ENCODE measurements at regions not wholly inside any gene's neighbourhood (a gene's known extent, or its start where the extent isn't known, plus 50 kb on each side); places are given as distances from the start of the nearest gene placed in this dataset.

DNA sequence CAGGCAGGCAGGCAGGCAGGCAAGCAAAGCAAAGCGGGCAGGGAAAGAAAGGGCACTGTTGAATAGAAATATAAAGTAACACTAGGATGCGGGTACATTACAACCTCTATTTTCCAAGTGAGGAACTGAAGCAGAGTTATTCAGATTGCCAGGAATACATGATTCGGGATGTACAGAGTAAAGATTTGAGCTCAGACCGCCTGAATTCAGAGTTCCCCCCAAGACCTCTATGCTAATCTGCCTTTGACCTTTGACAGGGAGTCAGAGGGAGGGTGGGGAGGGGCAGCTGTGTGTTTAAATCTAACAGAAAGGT lies 271.9 kb upstream of the SMIM31 start:
- Histone ChIP-seq H2AK5ac (ENCODE audit: low read depth, low read length) (no peak overlapping the region), H3K23ac (ENCODE audit: insufficient read length) (no peak overlapping the region), H3K4me3 (ENCODE audit: extremely low read depth in 1 of 4, insufficient read depth in 2 of 4, low read depth in 3 of 4, low read length in 4 of 4) (no peak overlapping the region), H3K23me2 (ENCODE audit: low read depth, low read length) (no peaks in the 10 kb centered on the region), H4K20me1 (replicated peaks in 1 of 2; ENCODE audit: control insufficient read depth in 1 of 2, insufficient read depth in 2 of 2, low read length in 2 of 2) (no peaks in the 10 kb centered on the region), H4K5ac (ENCODE audit: insufficient read length, low read depth, low read length) (no peak overlapping the region), H2BK120ac (replicated peaks; ENCODE audit: low read depth, low read length) (no peak overlapping the region), H2BK15ac (ENCODE audit: low read length) (no peak overlapping the region), H3K36me3 (ENCODE audit: control insufficient read depth in 2 of 4, insufficient read depth in 4 of 4, low read length in 3 of 4) (no peaks in the 10 kb centered on the region), H2BK5ac (ENCODE audit: low read depth, low read length) (no peak overlapping the region), H2AFZ (ENCODE audit: low read length) (no peak overlapping the region), H3K27me3 (replicated peaks in 1 of 4; ENCODE audit: control insufficient read depth in 3 of 4, extremely low read depth in 1 of 4, insufficient read depth in 3 of 4, low read length in 3 of 4) (no peaks in the 10 kb centered on the region), H3K79me2 (ENCODE audit: control insufficient read depth in 1 of 2, insufficient read depth in 2 of 2, low read length in 2 of 2) (no peaks in the 10 kb centered on the region), H3K79me1 (ENCODE audit: low read depth, low read length) (no peaks in the 10 kb centered on the region), H3K4me2 (ENCODE audit: insufficient read depth in 1 of 2, low read depth in 2 of 2, low read length in 2 of 2) (no peak overlapping the region), H3K4me1 (replicated peaks in 1 of 4; ENCODE audit: control insufficient read depth in 3 of 4, insufficient read depth in 4 of 4, low read length in 3 of 4) (no peaks in the 10 kb centered on the region), H2BK20ac (ENCODE audit: low read length) (no peak overlapping the region), H4K8ac (ENCODE audit: extremely low read depth, insufficient read depth, low read length) (no peak overlapping the region), H3K14ac (ENCODE audit: insufficient read length) (no peak overlapping the region), H3K27ac (ENCODE audit: low read depth, low read length) (no peak overlapping the region), H3K9ac (replicated peaks in 1 of 4; ENCODE audit: extremely low read depth in 1 of 4, low read depth in 3 of 4, low read length in 3 of 4) (no peak overlapping the region), H2BK12ac (ENCODE audit: low read depth, low read length) (no peak overlapping the region), H3K9me3 (ENCODE audit: insufficient read depth in 2 of 2, low read depth in 1 of 2, low read length in 1 of 2) (no peaks in the 10 kb centered on the region), H3K4ac (replicated peaks; ENCODE audit: insufficient read length, low read depth, low read length) (no peak overlapping the region), H4K91ac (replicated peaks; ENCODE audit: insufficient read length, low read length) (no peak overlapping the region), H3K18ac (ENCODE audit: extremely low read depth, low read length) (no peak overlapping the region), H3K56ac (replicated peaks; ENCODE audit: insufficient read length, low read depth, low read length) (no peak overlapping the region)
- ChIA-PET CTCF (ENCODE audit: partially characterized antibody) (interaction anchor here (1.3 kb wide), 1 partner anchor 250 kb away, joined by 4 read pairs; no protein-coding TSS in a partner anchor), POLR2A (ENCODE audit: partially characterized antibody) (no interaction called here)
- FAIRE-seq = no peak
- DNase-seq (ENCODE audit: low read depth in 1 of 2, low spot score in 2 of 2) = no peak
- TF ChIP-seq SUZ12 (IDR thresholded peaks at IDR 0.05; ENCODE audit: low read length) (no peak), CHD2 (IDR thresholded peaks at IDR 0.05; ENCODE audit: low read length) (no peak), RNF2 (IDR thresholded peaks at IDR 0.05; ENCODE audit: borderline replicate concordance, low read depth, low read length, missing control alignments, poor library complexity, severe bottlenecking) (no peak), TCF12 (IDR thresholded peaks at IDR 0.05; ENCODE audit: low read depth, low read length) (no peak)
- 86% methylated on average over 4 of the region's 4 CpGs; no CpG with 5 or more reads in 1 of the 2 experiments for WGBS, 2 experiments (ENCODE audit: extremely low coverage in 1 of 2, insufficient coverage in 1 of 2, insufficient read length in 1 of 2, insufficient replicate concordance in 2 of 2, low coverage in 1 of 2, low lambda C conversion rate in 2 of 2, missing lambda C conversion rate in 1 of 2)

All from H1 (cell line).